Limb (tissue), 2 donors: ENCODE measurements at regions not wholly inside any gene's neighbourhood (a gene's known extent, or its start where the extent isn't known, plus 50 kb on each side); places are given as distances from the start of the nearest gene placed in this dataset.

Experiments used
- DNase-seq, 2 donors: peaks; one replicate each; pipeline ENCODE4 v3.0.0-alpha.2; 2016; ENCODE audit errors: extremely low spot score in 2 of 2

DNA sequence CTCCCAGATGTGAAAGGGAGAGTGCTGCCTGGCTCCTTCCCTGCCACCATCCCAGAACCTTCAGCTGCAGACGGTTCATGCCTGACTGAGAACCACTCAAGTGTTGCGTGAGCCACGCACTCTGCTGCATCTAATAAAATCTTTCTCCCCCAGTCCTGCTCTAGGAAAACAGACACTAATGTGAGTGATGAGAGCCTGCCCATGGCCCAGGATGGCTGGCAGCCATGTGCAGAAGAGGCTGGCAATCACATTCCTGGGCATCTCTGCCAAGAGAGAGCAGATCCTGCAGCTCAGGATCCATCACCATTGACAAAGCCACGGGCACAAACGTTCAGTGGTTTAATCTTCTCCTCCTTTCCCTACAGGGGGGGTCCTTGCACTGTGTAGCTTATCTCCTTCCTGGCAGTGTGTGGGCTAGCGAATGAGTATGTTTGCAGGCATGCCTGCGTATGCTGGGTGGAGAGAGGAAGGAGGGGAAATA is 477.5 kb downstream of the SLC4A3 start:
- DNase-seq = no peak

DNA sequence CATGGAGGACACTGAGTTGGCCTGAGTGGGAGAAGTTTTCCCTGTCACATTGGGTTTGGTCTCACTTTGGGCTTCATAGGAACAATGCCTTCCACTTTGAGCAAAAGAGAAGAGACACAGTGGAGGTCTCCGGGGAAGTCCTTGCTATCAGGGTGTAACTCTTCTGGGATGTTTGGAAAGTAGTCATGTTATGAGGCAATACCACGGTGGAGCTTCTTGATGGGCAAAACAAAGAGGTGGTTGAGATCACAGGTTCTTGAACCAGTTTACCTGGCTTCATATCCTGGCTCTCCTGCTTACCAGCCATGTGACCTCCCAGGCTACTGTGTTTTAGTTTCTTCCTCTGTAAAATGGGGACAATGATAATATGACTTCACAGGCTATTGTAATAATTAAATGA is 478.6 kb downstream of the SLC4A3 start:
- no peak for DNase-seq

DNA sequence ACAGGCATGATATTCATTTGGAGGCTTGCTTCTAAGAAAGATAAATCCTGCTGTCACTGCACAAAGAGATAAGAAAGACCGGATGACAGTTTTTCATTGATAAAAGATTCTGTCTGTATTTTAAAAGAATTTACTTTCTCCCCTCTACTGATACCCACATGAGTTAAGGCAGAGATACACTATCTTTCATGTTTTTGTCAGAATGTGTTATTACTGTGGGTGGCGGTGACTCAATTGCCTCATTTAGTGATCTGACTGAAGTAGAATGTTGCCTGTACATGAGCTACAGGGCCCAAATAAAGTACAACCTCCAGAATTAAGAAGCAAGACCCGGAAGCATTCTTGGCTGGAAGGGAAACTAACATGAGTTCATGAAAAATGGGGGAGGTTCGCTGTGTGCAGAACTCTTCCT is 480.0 kb downstream of the SLC4A3 start:
- no peak for DNase-seq

DNA sequence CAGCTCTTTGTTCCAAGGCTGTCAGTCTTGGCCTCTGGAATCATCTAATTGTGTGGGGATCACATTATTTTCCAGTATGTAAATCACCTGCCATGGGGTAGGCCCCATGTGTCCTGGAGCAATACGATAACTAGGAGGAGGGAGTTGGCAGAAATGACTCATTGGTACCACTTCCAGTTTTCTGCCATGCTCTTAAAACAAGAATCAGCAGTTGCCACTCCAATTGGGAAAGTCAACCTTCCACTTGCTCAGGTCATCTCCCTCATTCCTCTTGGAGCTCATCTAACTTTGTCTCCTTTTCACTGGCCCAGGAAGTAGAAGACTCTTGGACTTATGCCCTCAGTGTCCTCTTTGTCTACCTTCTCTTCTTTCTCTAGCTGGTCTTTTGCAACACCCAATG is 487.0 kb downstream of the SLC4A3 start:
- DNase-seq = no peak

DNA sequence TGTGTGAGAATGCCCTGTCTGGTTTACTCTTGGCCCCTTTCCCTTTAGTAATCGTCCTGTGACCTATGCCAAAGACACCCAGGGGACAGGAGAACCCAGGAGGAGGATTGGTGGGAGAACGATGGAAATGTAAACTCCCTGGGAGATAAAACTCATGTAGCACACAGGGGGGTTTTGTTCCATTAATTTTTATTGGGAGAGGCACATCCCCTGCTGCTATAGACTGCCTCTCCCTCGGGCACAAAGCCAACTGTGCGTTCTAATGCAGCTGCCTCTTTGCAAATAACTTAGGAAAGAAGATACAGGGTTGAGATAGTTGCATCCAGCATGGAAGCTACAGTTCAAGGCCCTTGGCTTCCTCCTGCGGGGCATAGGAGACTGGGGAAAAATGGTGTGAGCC is 489.6 kb downstream of the SLC4A3 start:
- no peak for DNase-seq

DNA sequence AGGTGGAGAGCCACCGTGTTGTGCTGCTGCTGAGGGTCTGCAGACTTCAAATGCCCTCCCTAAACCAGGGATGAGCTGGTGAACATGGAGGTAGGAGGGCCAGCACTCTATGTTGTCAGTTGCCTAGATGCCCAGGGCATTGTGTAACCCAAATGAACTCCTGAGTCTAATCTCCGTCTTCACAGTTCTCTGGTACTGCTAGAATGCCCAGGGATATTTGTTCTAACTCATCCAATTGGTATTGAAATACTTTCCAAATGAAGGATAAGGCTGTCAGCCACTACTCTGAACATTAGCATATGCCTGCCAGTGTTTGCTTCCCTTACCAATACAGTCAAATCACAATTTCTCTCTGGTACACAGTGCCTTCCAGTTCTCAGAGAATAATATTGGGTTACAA is 492.6 kb downstream of the SLC4A3 start:
- no peak for DNase-seq

DNA sequence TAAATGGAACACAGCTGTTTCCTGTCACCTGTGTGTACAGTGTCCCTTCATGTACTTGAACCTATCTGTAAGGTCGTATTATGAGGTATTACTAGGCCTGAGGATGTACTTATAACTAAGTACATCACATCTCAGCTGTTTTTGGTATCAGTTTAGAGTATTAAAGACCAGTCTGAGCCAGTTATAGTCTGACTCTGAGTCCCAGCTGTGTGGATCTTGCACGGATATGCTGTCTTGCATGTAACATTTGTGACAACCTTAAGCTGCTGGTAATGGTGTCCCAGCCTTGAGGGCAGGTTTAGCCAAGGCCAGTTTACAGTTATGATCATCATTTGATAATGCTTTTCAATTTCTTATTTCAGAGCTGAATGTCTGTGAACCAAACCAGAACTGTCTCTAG is 496.3 kb downstream of the SLC4A3 start:
- no peak for DNase-seq

DNA sequence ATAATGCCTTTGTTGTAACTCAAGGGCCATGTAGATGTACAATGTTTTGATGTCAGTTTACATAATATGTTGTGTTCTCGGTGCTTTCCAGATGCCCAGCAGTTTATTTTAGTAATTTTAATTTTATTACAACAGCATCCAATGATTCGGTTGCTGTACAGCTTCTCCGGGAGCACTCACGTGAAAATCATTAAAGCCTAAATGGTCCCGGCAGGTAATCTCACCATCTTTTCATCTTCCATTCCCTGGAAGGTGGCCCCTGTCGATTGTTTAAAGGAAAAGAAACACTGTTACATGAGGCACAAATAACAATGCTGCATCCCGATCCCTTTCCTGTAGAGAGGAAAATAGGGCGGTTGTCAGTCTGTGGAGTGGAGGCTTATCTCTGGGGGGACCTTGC is 498.1 kb downstream of the SLC4A3 start:
- DNase-seq = no peak

DNA sequence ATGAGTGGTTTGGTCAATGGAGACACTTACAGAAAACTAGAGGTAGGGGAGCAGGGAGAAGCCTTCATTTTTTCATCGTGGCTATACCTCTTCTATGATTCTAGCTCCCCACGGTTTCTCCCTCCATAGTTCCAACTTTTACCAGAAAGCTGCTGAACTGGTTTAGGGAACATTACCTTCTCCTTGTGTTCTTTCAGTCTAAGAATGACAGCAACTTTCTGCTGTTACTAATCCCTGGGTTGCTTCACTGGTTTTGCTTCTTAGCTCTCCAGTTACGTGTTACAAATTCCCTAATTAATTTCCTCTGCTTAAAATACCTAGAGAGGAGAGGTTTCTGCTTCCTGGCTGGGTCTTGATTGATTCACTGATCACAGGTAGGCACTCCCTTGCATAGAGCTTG is 499.9 kb downstream of the SLC4A3 start:
- DNase-seq = no peak

DNA sequence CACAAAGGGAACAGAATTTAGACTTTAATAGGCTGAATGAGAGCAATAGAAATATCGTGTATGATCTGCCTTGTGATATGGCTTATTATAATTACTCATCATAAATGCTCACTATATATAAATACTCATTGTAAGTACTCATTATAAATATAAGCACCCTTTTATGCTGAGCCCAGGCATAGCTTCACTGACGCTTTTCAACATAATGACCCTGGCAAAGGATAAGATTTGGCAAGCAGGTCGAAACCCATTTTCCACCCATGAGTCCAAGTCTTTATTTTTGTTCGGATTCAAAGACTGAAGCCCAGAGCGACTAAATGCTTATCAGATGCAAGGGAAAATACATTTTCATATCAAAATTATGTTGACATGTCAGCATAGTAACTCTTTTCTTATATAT is 500.4 kb downstream of the SLC4A3 start:
- no peak for DNase-seq

DNA sequence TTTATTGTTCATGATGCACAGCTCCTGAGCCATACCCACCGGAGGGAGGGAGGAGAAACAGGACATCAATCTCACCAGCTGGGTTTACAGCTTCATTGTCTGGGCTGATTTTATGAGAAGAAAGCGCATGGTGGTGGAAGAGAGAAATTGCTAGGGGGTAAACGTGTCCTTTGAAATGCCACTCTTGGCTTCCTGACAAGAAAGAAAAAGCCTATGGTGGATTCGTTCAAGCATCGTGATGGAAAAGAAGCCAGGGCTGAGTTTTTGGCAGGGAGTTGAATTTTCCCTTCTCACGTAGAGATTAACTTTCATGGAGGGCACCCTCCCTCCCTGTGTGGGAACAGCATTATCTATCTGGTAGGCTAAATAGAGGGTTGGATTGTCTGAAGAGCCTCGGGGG is 502.0 kb downstream of the SLC4A3 start:
- DNase-seq = no peak

DNA sequence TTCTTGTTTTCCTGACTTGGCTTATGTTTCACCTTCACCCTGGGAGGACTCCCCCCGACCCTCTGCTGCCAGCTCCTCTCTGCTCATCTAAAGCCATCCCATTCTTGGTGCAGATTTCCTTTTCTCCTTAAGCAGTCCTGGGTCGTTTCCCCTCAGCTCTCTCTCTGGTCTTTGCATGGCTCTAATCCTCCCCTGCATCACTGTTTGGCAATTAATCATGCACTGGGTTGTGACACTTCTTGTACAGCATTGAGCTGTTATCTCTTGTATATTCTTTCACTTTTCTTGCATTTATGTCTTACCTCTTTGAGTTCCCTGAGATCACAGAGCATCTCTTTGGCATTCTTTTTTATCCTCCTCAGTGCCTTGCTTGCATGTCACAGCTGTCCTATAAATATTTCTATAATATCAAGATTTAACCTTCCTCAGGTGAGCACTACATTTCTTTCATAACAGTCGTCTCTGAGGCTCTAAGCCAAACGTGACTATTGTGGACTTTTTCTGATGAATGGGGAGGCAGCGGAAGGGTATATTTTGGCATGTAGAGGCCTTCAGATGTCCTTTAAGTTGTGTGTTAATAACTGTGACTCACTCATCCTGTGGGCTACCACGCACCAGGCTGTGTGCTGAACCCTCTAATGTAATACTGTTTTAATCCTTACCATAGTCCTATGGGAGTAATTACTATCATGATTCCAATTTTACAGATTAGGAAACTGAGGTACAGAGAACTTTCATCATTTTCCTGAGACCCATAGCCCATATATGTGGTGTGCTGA is 507.5 kb downstream of the SLC4A3 start:
- no peak for DNase-seq

DNA sequence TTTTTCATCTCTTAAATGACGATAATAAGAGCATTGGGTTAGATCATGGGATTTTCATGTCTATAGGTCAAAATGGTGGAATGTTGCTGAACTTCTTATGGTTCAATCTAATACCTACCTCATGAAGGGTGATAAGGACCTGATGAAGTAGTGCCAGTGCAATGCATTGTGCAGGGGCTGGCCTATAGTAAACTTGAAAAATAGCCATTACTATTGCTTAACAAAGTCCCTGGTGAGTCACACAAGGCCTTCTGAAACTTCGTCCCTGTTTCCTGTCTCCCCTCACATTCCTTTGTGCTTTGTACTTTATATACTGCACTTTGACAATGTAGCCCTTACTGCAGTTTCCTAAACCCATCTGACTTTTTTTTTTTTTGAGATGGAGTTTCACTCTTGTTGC is 515.9 kb downstream of the SLC4A3 start:
- no peak for DNase-seq

DNA sequence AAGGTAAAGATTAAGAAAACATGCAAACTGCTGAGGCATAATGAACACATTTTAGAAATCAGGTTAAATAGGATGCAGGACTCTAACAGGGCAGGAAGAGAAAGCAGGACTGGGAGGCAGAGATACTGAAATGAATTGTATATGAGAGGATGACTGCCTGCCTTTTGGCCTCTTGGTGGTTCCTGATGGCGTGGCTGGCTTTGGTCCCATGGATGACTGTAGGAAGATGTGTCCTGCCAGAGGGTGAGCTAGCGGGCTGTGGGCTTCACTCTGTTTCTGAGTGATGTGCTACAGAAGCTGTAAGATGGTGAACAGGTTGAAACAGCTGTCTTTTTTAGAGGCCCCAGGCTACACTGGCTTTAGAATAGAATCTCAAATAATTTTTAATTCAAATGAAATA is 517.0 kb downstream of the SLC4A3 start:
- no peak for DNase-seq

DNA sequence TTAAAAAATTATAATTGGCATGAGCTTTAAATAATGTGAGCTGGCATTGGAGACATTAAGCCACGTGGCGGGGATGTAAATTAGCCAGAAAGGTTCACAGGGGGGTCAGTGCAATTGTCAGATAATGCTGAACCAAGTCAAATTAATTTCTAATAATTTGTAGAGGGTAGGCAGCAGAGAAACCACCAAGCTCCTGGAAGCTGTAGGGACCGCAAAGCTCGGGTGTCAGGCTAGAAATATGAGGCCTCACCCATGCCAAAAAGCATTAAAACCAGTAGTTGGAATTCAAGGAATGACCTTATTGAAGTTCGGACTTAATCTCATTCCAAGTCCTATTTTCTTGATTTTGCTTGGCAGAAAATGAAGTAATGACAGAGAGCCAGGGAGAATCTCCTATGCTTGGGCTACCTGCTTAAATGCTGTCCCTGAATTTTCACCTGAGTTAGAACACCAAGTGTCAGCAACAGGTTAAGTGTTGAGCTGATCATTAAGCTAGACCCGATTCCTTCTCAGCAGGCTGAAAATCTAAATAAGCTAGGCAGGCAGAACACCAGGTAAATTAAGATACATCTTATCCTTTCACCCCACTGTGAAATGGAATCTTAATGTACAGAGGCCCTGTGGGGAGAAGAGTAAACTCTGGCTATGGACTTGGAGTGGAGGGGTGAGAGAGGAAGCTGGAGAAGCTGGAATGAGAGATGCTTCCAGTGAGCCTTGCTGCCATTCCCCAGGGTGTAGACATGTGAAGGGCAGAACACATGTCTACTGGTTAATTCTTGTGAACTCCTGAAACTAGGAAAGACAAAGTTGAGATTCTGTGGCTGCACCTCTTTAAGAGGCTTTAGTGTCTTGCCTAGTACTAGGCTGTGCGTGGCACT is 520.0 kb downstream of the SLC4A3 start:
- no peak for DNase-seq

DNA sequence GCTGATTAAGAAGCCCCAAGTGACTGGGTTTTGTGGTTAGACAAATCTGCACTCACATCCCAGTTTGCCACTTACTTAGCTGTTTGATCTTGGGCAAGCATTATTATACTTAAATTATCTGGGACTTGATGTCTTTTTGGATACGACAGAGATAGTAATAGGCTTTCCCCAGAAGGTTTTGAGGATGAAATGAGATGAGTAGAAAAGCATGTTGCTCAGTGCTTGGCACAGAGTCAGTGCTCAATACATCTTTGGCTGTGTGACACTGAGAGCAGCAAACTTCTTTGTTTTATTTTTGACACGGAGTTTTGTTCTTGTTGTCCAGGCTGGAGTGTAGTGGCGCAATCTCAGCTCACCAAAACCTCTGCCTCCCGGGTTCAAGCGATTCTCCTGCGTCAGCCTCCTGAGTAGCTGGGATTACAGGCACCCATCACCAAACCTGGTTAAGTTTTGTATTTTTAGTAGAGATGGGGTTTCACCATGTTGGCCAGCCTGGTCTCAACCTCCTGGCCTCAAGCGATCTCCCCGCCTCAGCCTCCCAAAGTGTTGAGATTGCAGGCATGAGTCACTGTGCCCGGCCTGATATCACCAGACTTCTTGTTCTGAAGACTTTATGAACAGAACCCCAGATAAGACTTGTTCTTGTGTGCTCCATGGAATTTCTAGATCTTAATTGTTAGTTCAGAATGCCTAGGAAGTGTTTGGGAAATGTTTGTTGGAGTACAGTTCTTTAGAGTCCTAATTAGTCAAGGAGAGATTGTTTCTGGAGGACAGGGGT is 521.2 kb downstream of the SLC4A3 start:
- DNase-seq = no peak

DNA sequence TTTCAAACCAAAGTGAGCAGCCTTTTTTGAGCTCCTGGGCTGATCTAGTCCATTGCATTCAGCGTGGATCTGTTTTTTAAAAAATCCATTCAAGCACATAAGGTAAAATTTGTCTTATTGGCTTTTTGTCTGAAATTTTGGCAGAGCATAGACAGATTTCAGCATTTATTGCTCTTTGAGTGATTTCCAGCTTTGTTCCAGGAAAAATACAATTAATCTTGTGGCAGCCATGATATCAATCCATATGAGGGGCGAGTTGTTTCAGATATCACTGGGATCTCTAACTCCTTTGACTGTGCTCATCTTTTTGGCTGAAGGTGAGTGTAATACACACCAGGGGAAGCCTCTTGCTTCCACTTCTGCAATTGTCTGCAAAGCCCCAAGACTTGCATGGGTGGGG is 523.9 kb downstream of the SLC4A3 start:
- DNase-seq = no peak

DNA sequence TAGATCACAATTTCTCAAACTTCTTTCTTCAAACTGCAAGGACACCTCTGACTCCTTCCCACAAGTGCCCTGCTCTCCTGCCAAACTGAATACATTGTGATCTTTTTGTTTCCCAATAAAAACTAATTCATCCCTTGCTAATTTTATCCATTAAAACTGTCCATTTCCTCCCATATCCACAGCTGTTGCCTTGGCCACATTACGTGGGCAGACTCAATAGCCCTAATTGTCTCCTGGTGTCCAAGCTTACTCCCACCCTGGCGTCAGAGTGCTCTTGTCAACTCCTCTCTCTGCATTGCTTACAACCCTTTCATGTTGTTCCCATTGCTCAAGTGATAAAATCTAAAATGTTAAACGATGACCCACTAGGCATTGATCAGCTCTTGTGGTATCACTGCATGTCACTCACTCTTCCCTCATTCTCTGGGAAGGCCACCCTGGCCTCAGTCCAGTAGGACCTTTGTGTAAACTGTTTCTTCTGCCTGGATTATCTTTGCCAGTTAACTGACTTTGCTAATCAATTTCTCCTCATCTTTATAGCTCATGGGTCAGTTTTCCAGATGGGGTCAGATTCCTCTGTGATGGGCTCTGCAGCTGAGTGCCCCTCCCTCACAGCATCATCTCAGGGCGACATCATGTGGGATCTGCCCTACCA is 525.0 kb downstream of the SLC4A3 start:
- DNase-seq = no peak

DNA sequence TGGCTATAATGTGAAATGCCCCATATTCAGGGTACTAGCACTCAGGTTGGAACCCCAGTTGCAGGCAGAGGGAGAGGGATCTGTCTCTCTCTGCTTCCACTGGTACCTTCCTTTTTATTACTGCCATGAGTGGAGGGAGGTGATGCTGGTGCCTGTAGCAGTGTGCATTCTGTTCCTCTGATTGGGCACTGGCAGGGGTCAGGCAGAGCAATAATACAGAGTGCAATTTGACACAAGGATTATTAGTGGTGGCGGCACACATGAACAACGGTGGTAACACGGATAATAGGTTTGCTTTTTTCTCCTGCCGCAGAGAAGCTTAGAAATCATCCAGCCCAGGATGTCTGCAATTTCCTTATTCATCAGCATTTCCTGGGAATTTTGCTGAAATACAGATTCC is 525.7 kb downstream of the SLC4A3 start:
- DNase-seq = no peak

DNA sequence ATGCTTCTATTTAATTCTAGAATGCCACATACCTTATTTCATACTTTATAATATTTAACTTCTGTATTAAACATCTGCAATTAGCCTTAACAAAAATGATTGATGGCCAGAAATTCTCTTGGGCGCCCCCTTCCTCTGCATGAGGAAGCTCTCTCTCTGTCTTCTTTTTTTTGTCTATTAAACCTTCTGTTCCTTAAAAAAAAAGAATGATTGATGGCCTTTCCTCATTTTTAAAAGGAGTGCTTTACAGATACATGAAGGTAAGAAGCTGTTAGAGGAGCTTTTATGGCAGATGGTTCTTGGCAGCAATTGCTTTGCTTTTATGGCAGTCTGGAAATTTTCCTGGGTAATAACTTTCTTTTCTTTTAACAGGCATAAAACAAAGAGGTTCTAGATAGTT is 526.9 kb downstream of the SLC4A3 start:
- DNase-seq = peak in 1 of 2 donors; percentile 43

DNA sequence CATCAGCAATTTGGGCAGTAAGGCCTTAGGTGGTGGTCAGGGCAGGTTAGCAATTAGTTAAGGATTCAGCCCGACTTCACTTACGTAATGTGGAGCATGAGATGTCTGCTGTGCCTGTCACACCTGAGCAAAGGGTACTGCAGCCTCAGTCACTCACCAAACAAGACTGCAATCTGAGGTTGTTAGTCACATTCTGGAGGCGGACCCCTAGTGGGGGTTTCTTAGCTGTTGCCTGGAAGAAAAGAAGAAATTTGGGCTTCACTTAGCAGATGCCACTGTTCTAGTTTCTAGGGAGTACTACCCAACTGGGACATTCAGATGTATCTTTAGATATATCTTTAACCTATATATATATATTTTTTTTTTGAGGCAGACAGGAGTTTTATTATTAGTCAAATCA is 529.9 kb downstream of the SLC4A3 start:
- DNase-seq = no peak
